Adrenal gland (tissue), 5 donors: ENCODE measurements at regions not wholly inside any gene's neighbourhood (a gene's known extent, or its start where the extent isn't known, plus 50 kb on each side); places are given as distances from the start of the nearest gene placed in this dataset.

Source experiments
- POLR2A ChIP-seq, 2 donors: fragments of 450-650 bp; IDR thresholded peaks; one replicate each; pipeline ENCODE4 v1.6.1; 2017; ENCODE audit warnings: antibody characterized with exemption in 2 of 2, mild to moderate bottlenecking in 2 of 2, moderate library complexity in 1 of 2
- TF ChIP-seq, protein P1 (sequence below), 6 experiments: fragments of 450-650 bp in 4 of 6; fragments of 200-600 bp in 2 of 6; sonication (generic) in 1 of 6; IDR thresholded peaks; 1 replicate in 5 of 6; 2 replicates in 1 of 6; pipeline versions ENCODE4 v1.5.1 to v1.8.0; 2016 to 2021; ENCODE audit warnings: antibody characterized with exemption in 6 of 6, mild to moderate bottlenecking in 2 of 6, moderate library complexity in 1 of 6
- donor health status: DM: no; HTN: no; CAD: no.

DNA sequence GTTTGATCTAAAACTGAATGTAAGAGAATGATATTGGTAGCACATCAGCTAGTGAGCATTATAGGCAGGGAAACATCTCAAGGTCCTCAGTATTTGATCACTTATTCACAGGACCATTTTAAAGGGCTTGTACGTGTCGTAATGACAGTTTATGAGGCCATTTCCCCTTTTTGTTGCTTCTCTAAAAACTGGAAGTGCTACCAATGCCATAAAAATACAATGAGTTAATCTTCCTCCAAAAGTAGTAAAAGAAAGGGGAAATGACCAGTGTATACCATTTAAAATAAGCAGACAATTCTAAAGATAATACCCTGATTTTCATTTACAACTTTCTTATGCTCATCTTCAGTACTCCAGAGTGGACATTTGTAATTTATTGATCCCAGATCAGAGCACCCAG lies 285.8 kb upstream of the PCSK5 start:
- TF ChIP-seq, protein P1, sequence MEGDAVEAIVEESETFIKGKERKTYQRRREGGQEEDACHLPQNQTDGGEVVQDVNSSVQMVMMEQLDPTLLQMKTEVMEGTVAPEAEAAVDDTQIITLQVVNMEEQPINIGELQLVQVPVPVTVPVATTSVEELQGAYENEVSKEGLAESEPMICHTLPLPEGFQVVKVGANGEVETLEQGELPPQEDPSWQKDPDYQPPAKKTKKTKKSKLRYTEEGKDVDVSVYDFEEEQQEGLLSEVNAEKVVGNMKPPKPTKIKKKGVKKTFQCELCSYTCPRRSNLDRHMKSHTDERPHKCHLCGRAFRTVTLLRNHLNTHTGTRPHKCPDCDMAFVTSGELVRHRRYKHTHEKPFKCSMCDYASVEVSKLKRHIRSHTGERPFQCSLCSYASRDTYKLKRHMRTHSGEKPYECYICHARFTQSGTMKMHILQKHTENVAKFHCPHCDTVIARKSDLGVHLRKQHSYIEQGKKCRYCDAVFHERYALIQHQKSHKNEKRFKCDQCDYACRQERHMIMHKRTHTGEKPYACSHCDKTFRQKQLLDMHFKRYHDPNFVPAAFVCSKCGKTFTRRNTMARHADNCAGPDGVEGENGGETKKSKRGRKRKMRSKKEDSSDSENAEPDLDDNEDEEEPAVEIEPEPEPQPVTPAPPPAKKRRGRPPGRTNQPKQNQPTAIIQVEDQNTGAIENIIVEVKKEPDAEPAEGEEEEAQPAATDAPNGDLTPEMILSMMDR (IDR thresholded peaks at IDR 0.05), result no peak
- no peak for TF ChIP-seq POLR2A (IDR thresholded peaks at IDR 0.05)
